Neutrophil (primary cell): ENCODE measurements at regions not wholly inside any gene's neighbourhood (a gene's known extent, or its start where the extent isn't known, plus 50 kb on each side); places are given as distances from the start of the nearest gene placed in this dataset.

ENCODE experiments used
- H3K27ac ChIP-seq: fragments of 200-600 bp; sonication (generic); 2 replicates; pipeline ENCODE4 v1.5.1; 2016; ENCODE audit warnings: mild to moderate bottlenecking, moderate library complexity
- H3K27me3 ChIP-seq: fragments of 200-600 bp; sonication (generic); 2 replicates; pipeline ENCODE4 v1.6.0; 2016; ENCODE audit warnings: mild to moderate bottlenecking
- H3K36me3 ChIP-seq: fragments of 200-600 bp; sonication (generic); 2 replicates; pipeline ENCODE4 v1.5.1; 2017
- H3K4me1 ChIP-seq, 2 experiments: fragments of 200-600 bp in 1 of 2; sonication (generic) in 1 of 2; 1 replicate in 1 of 2; 2 replicates in 1 of 2; pipeline versions ENCODE4 v1.5.1 to v1.6.1; 2013 to 2016; ENCODE audit warnings: low read depth in 1 of 2, low read length in 1 of 2, mild to moderate bottlenecking in 1 of 2, moderate library complexity in 1 of 2; ENCODE audit not compliant: control insufficient read depth in 1 of 2, insufficient read depth in 1 of 2
- H3K4me3 ChIP-seq, 2 experiments: fragments of 200-600 bp in 1 of 2; sonication (generic) in 1 of 2; 1 replicate in 1 of 2; 2 replicates in 1 of 2; pipeline ENCODE4 v1.5.1; 2013 to 2016; ENCODE audit warnings: low read depth in 1 of 2, low read length in 1 of 2, mild to moderate bottlenecking in 1 of 2, moderate library complexity in 1 of 2
- H3K9me3 ChIP-seq: fragments of 200-600 bp; sonication (generic); 2 replicates; pipeline ENCODE4 v1.5.1; 2016
- CTCF ChIP-seq: fragments of 200-600 bp; sonication (generic); IDR thresholded peaks from 2 replicates; pipeline ENCODE4 v1.5.1; 2016; ENCODE audit warnings: antibody characterized with exemption

GRCh38 chr1:182292193-182292741 lies 99.3 kb downstream of the GLUL start:
- Histone ChIP-seq H3K27me3 (no peaks in the 10 kb centered on the region), H3K9me3 (no peaks in the 10 kb centered on the region), H3K4me1 (peaks cover 0 to 2% of the 10 kb centered on the region in 2 experiments), H3K27ac (no peak overlapping the region), H3K36me3 (no peaks in the 10 kb centered on the region), H3K4me3 (no peak overlapping the region)
- no peak for TF ChIP-seq CTCF

GRCh38 chr1:182291584-182292192 lies 99.9 kb downstream of the GLUL start:
- H3K36me3 ChIP-seq: no peaks in the 10 kb centered on the region
- no peak for TF ChIP-seq CTCF
- H3K9me3 ChIP-seq: no peaks in the 10 kb centered on the region
- no peaks in the 10 kb centered on the region for H3K27me3 ChIP-seq
- H3K27ac ChIP-seq: no peak overlapping the region
- no peak overlapping the region for H3K4me3 ChIP-seq
- no peaks in the 10 kb centered on the region for H3K4me1 ChIP-seq

GRCh38 chr1:182288749-182289604 lies 102.6 kb downstream of the GLUL start:
- Histone ChIP-seq H3K27ac (no peak overlapping the region), H3K4me1 (no peaks in the 10 kb centered on the region)

GRCh38 chr1:182286761-182287160 lies 104.8 kb downstream of the GLUL start:
- no peaks in the 10 kb centered on the region for H3K36me3 ChIP-seq
- no peaks in the 10 kb centered on the region for H3K27me3 ChIP-seq
- no peak overlapping the region for H3K4me3 ChIP-seq
- no peak for TF ChIP-seq CTCF
- H3K9me3 ChIP-seq: no peaks in the 10 kb centered on the region
- H3K4me1 ChIP-seq: no peaks in the 10 kb centered on the region
- no peak overlapping the region for H3K27ac ChIP-seq

More at GRCh38 chr1:182288749-182289604, 102.6 kb downstream of the GLUL start:
- Histone ChIP-seq H3K4me3 (no peak overlapping the region), H3K36me3 (no peaks in the 10 kb centered on the region), H3K9me3 (no peaks in the 10 kb centered on the region), H3K27me3 (no peaks in the 10 kb centered on the region)
- no peak for TF ChIP-seq CTCF

GRCh38 chr1:182283746-182284544 lies 107.6 kb downstream of the GLUL start:
- TF ChIP-seq CTCF: no peak
- H3K4me3 ChIP-seq: no peak overlapping the region
- no peaks in the 10 kb centered on the region for H3K9me3 ChIP-seq
- no peaks in the 10 kb centered on the region for H3K27me3 ChIP-seq
- H3K27ac ChIP-seq: no peak overlapping the region
- H3K36me3 ChIP-seq: no peaks in the 10 kb centered on the region
- peaks cover 6 to 9% of the 10 kb centered on the region in 2 experiments for H3K4me1 ChIP-seq
